IMR-90 (cell line): ENCODE measurements at regions not wholly inside any gene's neighbourhood (a gene's known extent, or its start where the extent isn't known, plus 50 kb on each side); places are given as distances from the start of the nearest gene placed in this dataset.

ENCODE experiments used
- ATAC-seq: fragments of 200-7000 bp; cut with Tn5 transposase; 2 replicates; pipeline ENCODE4 v1.9.1; 2020; ENCODE audit warnings: low read depth, mild to moderate bottlenecking, moderate library complexity
- BruUV-seq: library from RNA; stranded (reverse); fragments of 400-500 nt; replicated peaks from 2 replicates; lab custom pipeline; 2021; lab: Mats Ljungman, UMichigan
- CTCF ChIA-PET: fragments of 300-600 bp; formaldehyde crosslinking; extraction: SDS; loops from one replicate; lab custom pipeline; 2021; ENCODE audit warnings: antibody characterized with exemption; lab: Yijun Ruan, JAX
- POLR2A ChIA-PET: fragments of 300-600 bp; sonication (Branson Sonifier 250); formaldehyde crosslinking; loops from one replicate; lab custom pipeline; 2022; ENCODE audit warnings: antibody characterized with exemption; ENCODE audit not compliant: unreplicated experiment; lab: Charles Lee
- DNase-seq: peaks from one replicate; pipeline ENCODE4 v3.0.0; 2013
- H2AFZ ChIP-seq: replicated peaks from 2 replicates; pipeline ENCODE3; 2013; ENCODE audit warnings: low read length, mild to moderate bottlenecking; ENCODE audit not compliant: poor library complexity
- H2AK5ac ChIP-seq: 2 replicates; pipeline ENCODE4 v1.6.1; 2013; ENCODE audit warnings: low read depth, low read length, inconsistent platforms
- H2AK9ac ChIP-seq: replicated peaks from 2 replicates; pipeline ENCODE3; 2013; ENCODE audit warnings: mild to moderate bottlenecking, low read depth, low read length, moderate library complexity; ENCODE audit not compliant: poor library complexity
- H2BK120ac ChIP-seq: 2 replicates; pipeline ENCODE4 v1.6.1; 2013; ENCODE audit warnings: low read depth, low read length, inconsistent platforms
- H2BK15ac ChIP-seq: 3 replicates; pipeline ENCODE4 v1.6.1; 2013; ENCODE audit warnings: low read depth, low read length, inconsistent platforms
- H2BK20ac ChIP-seq: 2 replicates; pipeline ENCODE4 v1.6.1; 2013; ENCODE audit warnings: low read depth, mild to moderate bottlenecking, inconsistent platforms, low read length, moderate library complexity
- H2BK5ac ChIP-seq: 2 replicates; pipeline ENCODE4 v1.6.1; 2013; ENCODE audit warnings: mild to moderate bottlenecking, low read depth, low read length, inconsistent platforms; ENCODE audit not compliant: poor library complexity, severe bottlenecking
- H3K14ac ChIP-seq: replicated peaks from 2 replicates; pipeline ENCODE4 v1.6.1; 2013; ENCODE audit warnings: low read depth, low read length, inconsistent platforms
- H3K18ac ChIP-seq: 2 replicates; pipeline ENCODE4 v1.6.1; 2013; ENCODE audit warnings: low read depth, low read length, control low read depth
- H3K23ac ChIP-seq: 2 replicates; pipeline ENCODE4 v1.6.1; 2013; ENCODE audit warnings: low read depth, low read length, inconsistent platforms
- H3K27ac ChIP-seq: 2 replicates; pipeline ENCODE4 v1.5.1; 2013; ENCODE audit warnings: mild to moderate bottlenecking, control low read depth, low read length; ENCODE audit not compliant: insufficient read depth
- H3K27me3 ChIP-seq: 2 replicates; pipeline ENCODE4 v1.6.1; 2013; ENCODE audit warnings: low read length; ENCODE audit not compliant: control insufficient read depth, insufficient read depth
- H3K36me3 ChIP-seq: 2 replicates; pipeline ENCODE4 v1.6.1; 2013; ENCODE audit warnings: low read length, mixed read lengths; ENCODE audit not compliant: control insufficient read depth, insufficient read depth
- H3K4ac ChIP-seq: 2 replicates; pipeline ENCODE4 v1.6.1; 2013; ENCODE audit warnings: low read depth, low read length, inconsistent platforms
- H3K4me1 ChIP-seq: 2 replicates; pipeline ENCODE4 v1.6.1; 2013; ENCODE audit warnings: low read length, mixed read lengths; ENCODE audit not compliant: control insufficient read depth, insufficient read depth
- H3K4me2 ChIP-seq: 2 replicates; pipeline ENCODE4 v1.6.1; 2013; ENCODE audit warnings: low read depth, mild to moderate bottlenecking, control low read depth, low read length, moderate library complexity
- H3K4me3 ChIP-seq: 2 replicates; pipeline ENCODE4 v1.5.1; 2013; ENCODE audit warnings: low read depth, mild to moderate bottlenecking, control low read depth, low read length, moderate library complexity; ENCODE audit not compliant: insufficient read depth
- H3K56ac ChIP-seq: 2 replicates; pipeline ENCODE4 v1.6.1; 2013; ENCODE audit warnings: low read length, inconsistent platforms; ENCODE audit not compliant: insufficient read depth; ENCODE audit errors: extremely low read depth
- H3K79me1 ChIP-seq, 2 experiments: 2 replicates each; pipeline ENCODE4 v1.6.1; 2013; ENCODE audit warnings: low read length in 2 of 2, inconsistent platforms in 1 of 2, low read depth in 1 of 2
- H3K9ac ChIP-seq: 2 replicates; pipeline ENCODE4 v1.6.1; 2013; ENCODE audit warnings: low read depth, low read length, control low read depth
- H3K9me1 ChIP-seq: 2 replicates; pipeline ENCODE4 v1.6.1; 2013; ENCODE audit warnings: low read length, inconsistent platforms; ENCODE audit not compliant: insufficient read depth
- H3K9me3 ChIP-seq: 2 replicates; pipeline ENCODE4 v1.6.1; 2013; ENCODE audit warnings: low read length; ENCODE audit not compliant: control insufficient read depth, insufficient read depth
- H4K20me1 ChIP-seq: 2 replicates; pipeline ENCODE4 v1.6.1; 2013; ENCODE audit warnings: low read length, inconsistent platforms; ENCODE audit not compliant: insufficient read depth
- H4K5ac ChIP-seq: 2 replicates; pipeline ENCODE4 v1.6.1; 2013; ENCODE audit warnings: mild to moderate bottlenecking, low read depth, low read length, control low read depth
- H4K8ac ChIP-seq, 2 experiments: 2 replicates each; pipeline ENCODE4 v1.6.1; 2013; ENCODE audit warnings: low read depth in 2 of 2, low read length in 2 of 2, control low read depth in 1 of 2, inconsistent platforms in 1 of 2
- H4K91ac ChIP-seq: 2 replicates; pipeline ENCODE4 v1.6.1; 2013; ENCODE audit warnings: low read depth, low read length, inconsistent platforms; ENCODE audit not compliant: insufficient read depth
- CEBPB ChIP-seq: IDR thresholded peaks from 2 replicates; pipeline ENCODE4 v1.6.1; 2012; ENCODE audit warnings: low read depth, low read length, improper control_type of control experiment
- CHD1 ChIP-seq: IDR thresholded peaks from 2 replicates; pipeline ENCODE4 v1.6.1; 2012; ENCODE audit warnings: low read depth, low read length, improper control_type of control experiment
- CTCF ChIP-seq: conservative IDR thresholded peaks from 2 replicates; pipeline ENCODE4 v1.5.1; 2012; ENCODE audit warnings: mild to moderate bottlenecking, low read depth, low read length, improper control_type of control experiment
- MAFK ChIP-seq: IDR thresholded peaks from 2 replicates; pipeline ENCODE4 v1.6.1; 2012; ENCODE audit warnings: low read depth, low read length, improper control_type of control experiment
- POLR2A ChIP-seq: IDR thresholded peaks from 2 replicates; pipeline ENCODE4 v1.6.1; 2012; ENCODE audit warnings: mild to moderate bottlenecking, low read depth, low read length
- RAD21 ChIP-seq: IDR thresholded peaks from 2 replicates; pipeline ENCODE4 v1.6.1; 2012; ENCODE audit warnings: low read length, improper control_type of control experiment
- RCOR1 ChIP-seq: IDR thresholded peaks from 2 replicates; pipeline ENCODE4 v1.6.1; 2012; ENCODE audit warnings: mild to moderate bottlenecking, low read length, improper control_type of control experiment; ENCODE audit not compliant: insufficient replicate concordance
- SMC3 ChIP-seq: fragments of 150-350 bp; IDR thresholded peaks from 2 replicates; pipeline ENCODE4 v1.6.1; 2016; ENCODE audit warnings: low read depth, mild to moderate bottlenecking, antibody characterized with exemption, low read length, moderate library complexity
- USF2 ChIP-seq: fragments of 150-350 bp; IDR thresholded peaks from 2 replicates; pipeline ENCODE4 v1.6.1; 2017; ENCODE audit warnings: mild to moderate bottlenecking, antibody characterized with exemption, low read length, low read depth
- WGBS, 2 experiments: methylation state at CpG; one replicate each; pipeline versions ENCODE4 v1.1.5 to v1.1.7; 2013; ENCODE audit warnings: missing lambda C conversion rate in 2 of 2; ENCODE audit not compliant: insufficient read length in 1 of 2; ENCODE audit errors: extremely low coverage in 2 of 2; 5-methylcytosine and 5-hydroxymethylcytosine counted together
- dilution Hi-C: fragments of 300-500 bp; cut with HindIII; formaldehyde crosslinking; loops from one replicate; pipeline ENCODE4 v1.14.3; 2018; ENCODE audit warnings: low sequenced_read_pairs; ENCODE audit not compliant: unreplicated experiment
- in situ Hi-C: fragments of 300-500 bp; cut with MboI; formaldehyde crosslinking; loops from 3 replicates; pipeline ENCODE4 v1.14.3; 2019; ENCODE audit warnings: low sequenced_read_pairs, inconsistent platforms, mixed read lengths
- intact Hi-C: fragments of 100-400 bp; cut with micrococcal nuclease; formaldehyde crosslinking; loops from 2 replicates; pipeline ENCODE4 v1.10.0; 2022

GRCh38 chr5:3182133-3182876, 413.3 kb upstream of the IRX1 start:
- H3K79me1 ChIP-seq = no peaks in the 10 kb centered on the region
- H3K27ac ChIP-seq = no peak overlapping the region
- H3K14ac ChIP-seq = no peak overlapping the region
- H3K4me2 ChIP-seq = no peak overlapping the region
- H2BK15ac ChIP-seq = no peak overlapping the region
- no peak overlapping the region for H3K4ac ChIP-seq
- CTCF ChIA-PET = no interaction called here
- H4K5ac ChIP-seq = no peak overlapping the region
- POLR2A ChIA-PET = no interaction called here
- in situ Hi-C loops = no loop called here
- no peak overlapping the region for H3K9ac ChIP-seq
- intact Hi-C loops = no loop called here
- dilution Hi-C loops = no loop called here
- ATAC-seq (no peak), DNase-seq (no peak)
- no peak overlapping the region for H3K56ac ChIP-seq
- H4K91ac ChIP-seq = no peak overlapping the region
- no peak overlapping the region for H2BK120ac ChIP-seq
- no peaks in the 10 kb centered on the region for H3K36me3 ChIP-seq
- no peak overlapping the region for H2AK5ac ChIP-seq
- no peaks in the 10 kb centered on the region for H4K20me1 ChIP-seq
- H2AFZ ChIP-seq = no peak overlapping the region
- H4K8ac ChIP-seq = no peak overlapping the region
- H3K4me3 ChIP-seq = no peak overlapping the region
- H2AK9ac ChIP-seq = no peak overlapping the region
- H3K18ac ChIP-seq = no peak overlapping the region
- no peak for TF ChIP-seq RCOR1
- no peak for TF ChIP-seq CEBPB
- no peak for TF ChIP-seq RAD21
- TF ChIP-seq CHD1 = no peak
- no peak for TF ChIP-seq CTCF
- no peak for TF ChIP-seq MAFK
- TF ChIP-seq SMC3 = no peak
- TF ChIP-seq USF2 = no peak
- TF ChIP-seq POLR2A = no peak
- H3K9me3 ChIP-seq = peaks cover 25% of the 10 kb centered on the region
- WGBS, 2 experiments = 20% methylated on average over 2 of the region's 12 CpGs; no CpG with 5 or more reads in 1 of the 2 experiments
- no peaks in the 10 kb centered on the region for H3K9me1 ChIP-seq
- BruUV-seq = no TSS peak
- no peaks in the 10 kb centered on the region for H3K4me1 ChIP-seq
- H3K23ac ChIP-seq = no peak overlapping the region
- H2BK5ac ChIP-seq = no peak overlapping the region
- H2BK20ac ChIP-seq = no peak overlapping the region
- H3K27me3 ChIP-seq = no peaks in the 10 kb centered on the region
